ENCODE measurements at regions not wholly inside any gene's neighbourhood (a gene's known extent, or its start where the extent isn't known, plus 50 kb on each side); places are given as distances from the start of the nearest gene placed in this dataset.
"Not testable (repeated sequence)": the region's sequence is repeated elsewhere in the genome, so short reads cannot be mapped to it uniquely, and the experiment has no call there.

- DNase-seq = peak; percentile 67
These were observed 718.8 kb upstream of the TMPRSS15 start for GRCh38 chr21:19122356-19122755.

- DNase-seq = no peak
These were observed 719.5 kb upstream of the TMPRSS15 start for GRCh38 chr21:19123053-19123452.

- no peak for DNase-seq
These were observed 719.9 kb upstream of the TMPRSS15 start for GRCh38 chr21:19123525-19123924.

- DNase-seq = no peak
These were observed 721.1 kb upstream of the TMPRSS15 start for GRCh38 chr21:19124691-19125090.

GRCh38 chr21:19130379-19131028 lies 726.9 kb upstream of the TMPRSS15 start:
- DNase-seq = no peak

GRCh38 chr21:19141511-19141910 lies 737.9 kb upstream of the TMPRSS15 start:
- no peak for DNase-seq

GRCh38 chr21:19145682-19146293 lies 742.2 kb upstream of the TMPRSS15 start:
- no peak for DNase-seq

GRCh38 chr21:19148056-19148455 lies 744.5 kb upstream of the TMPRSS15 start:
- DNase-seq = no peak

GRCh38 chr21:19171585-19171984 lies 768.0 kb upstream of the TMPRSS15 start:
- no peak for DNase-seq

GRCh38 chr21:19181604-19182140 lies 778.1 kb upstream of the TMPRSS15 start:
- DNase-seq = no peak

GRCh38 chr21:19197950-19198349 lies 794.4 kb upstream of the TMPRSS15 start:
- DNase-seq = no peak

- DNase-seq = no peak
These were observed 795.2 kb upstream of the TMPRSS15 start for GRCh38 chr21:19198801-19199200.

GRCh38 chr21:19218163-19218562 lies 814.6 kb upstream of the TMPRSS15 start:
- DNase-seq = no peak

GRCh38 chr21:19224090-19224489 lies 820.5 kb upstream of the TMPRSS15 start:
- no peak for DNase-seq

- no peak for DNase-seq
These were observed 824.6 kb upstream of the TMPRSS15 start for GRCh38 chr21:19228226-19228625.

- not testable (repeated sequence) for DNase-seq
These were observed 830.3 kb upstream of the TMPRSS15 start for GRCh38 chr21:19233841-19234240.

- DNase-seq = no peak
These were observed 832.6 kb upstream of the TMPRSS15 start for GRCh38 chr21:19236209-19236608.

- DNase-seq = no peak
These were observed 834.0 kb upstream of the TMPRSS15 start for GRCh38 chr21:19237608-19238007.

GRCh38 chr21:19239696-19240095 lies 836.1 kb upstream of the TMPRSS15 start:
- DNase-seq = no peak

GRCh38 chr21:19244502-19245187 lies 841.1 kb upstream of the TMPRSS15 start:
- no peak for DNase-seq

GRCh38 chr21:19245188-19245580 lies 841.6 kb upstream of the TMPRSS15 start:
- no peak for DNase-seq

GRCh38 chr21:19246018-19246417 lies 842.4 kb upstream of the TMPRSS15 start:
- DNase-seq = no peak

- no peak for DNase-seq
These were observed 853.5 kb upstream of the TMPRSS15 start for GRCh38 chr21:19256934-19257660.

All from DMS 273 treated with DMSO at 0.1 percent for 48 hours (cell line).